ENCODE measurements at regions not wholly inside any gene's neighbourhood (a gene's known extent, or its start where the extent isn't known, plus 50 kb on each side); places are given as distances from the start of the nearest gene placed in this dataset.
A peak's percentile ranks its signal among the peaks of the same experiment; 100 is the strongest.
"Not testable (repeated sequence)": the region's sequence is repeated elsewhere in the genome, so short reads cannot be mapped to it uniquely, and the experiment has no call there.

- ATAC-seq (no peak), DNase-seq (ENCODE audit: low spot score in 2 of 2) (no peak)
- H3K9me3 Mint-ChIP-seq: peaks cover 11 to 19% of the 10 kb centered on the region in 2 donors
- no peak overlapping the region for H3K27ac Mint-ChIP-seq
- peaks cover 0 to 15% of the 10 kb centered on the region in 2 donors for H3K36me3 Mint-ChIP-seq
Observed at GRCh38 chr12:46711756-46712155, 114.0 kb downstream of the SLC38A4 start.

- Mint-ChIP-seq H3K36me3 (peaks cover 0 to 15% of the 10 kb centered on the region in 2 donors), H3K9me3 (peaks cover 8 to 11% of the 10 kb centered on the region in 2 donors), H3K27ac (no peak overlapping the region)
- no peak for ATAC-seq
- DNase-seq (ENCODE audit: low spot score in 2 of 2): no peak
Observed at GRCh38 chr12:46710125-46710743, 115.6 kb downstream of the SLC38A4 start.

GRCh38 chr12:46702581-46703344 lies 123.0 kb downstream of the SLC38A4 start:
- H3K9me3 Mint-ChIP-seq: peaks cover 3 to 8% of the 10 kb centered on the region in 2 donors
- no peak for DNase-seq (ENCODE audit: low spot score in 2 of 2)
- H3K36me3 Mint-ChIP-seq: peaks cover 0 to 3% of the 10 kb centered on the region in 2 donors
- ATAC-seq: no peak
- H3K27ac Mint-ChIP-seq: no peak overlapping the region

- DNase-seq (ENCODE audit: low spot score in 2 of 2) (no peak), ATAC-seq (no peak)
- H3K36me3 Mint-ChIP-seq: peaks cover 4% of the 10 kb centered on the region in 2 donors
- H3K9me3 Mint-ChIP-seq: peaks cover 4 to 11% of the 10 kb centered on the region in 2 donors
- H3K27ac Mint-ChIP-seq: no peak overlapping the region
Observed at GRCh38 chr12:46701356-46701755, 124.4 kb downstream of the SLC38A4 start.

- H3K36me3 Mint-ChIP-seq: peaks cover 4% of the 10 kb centered on the region in 2 donors
- peaks cover 4 to 11% of the 10 kb centered on the region in 2 donors for H3K9me3 Mint-ChIP-seq
- no peak overlapping the region for H3K27ac Mint-ChIP-seq
- DNase-seq (ENCODE audit: low spot score in 2 of 2): no peak
- ATAC-seq: no peak
Observed at GRCh38 chr12:46699986-46700385, 125.8 kb downstream of the SLC38A4 start.

- Mint-ChIP-seq H3K9me3 (peaks cover 4 to 11% of the 10 kb centered on the region in 2 donors), H3K27ac (no peak overlapping the region), H3K36me3 (peaks cover 4% of the 10 kb centered on the region in 2 donors)
- DNase-seq (ENCODE audit: low spot score in 2 of 2) (no peak), ATAC-seq (no peak)
Observed at GRCh38 chr12:46698003-46698402, 127.8 kb downstream of the SLC38A4 start.

- Mint-ChIP-seq H3K9me3 (peaks cover 4 to 16% of the 10 kb centered on the region in 2 donors), H3K27ac (no peak overlapping the region), H3K36me3 (peaks cover 4 to 9% of the 10 kb centered on the region in 2 donors)
- DNase-seq (ENCODE audit: low spot score in 2 of 2) (no peak), ATAC-seq (no peak)
Observed at GRCh38 chr12:46693518-46693917, 132.3 kb downstream of the SLC38A4 start.

GRCh38 chr12:46693034-46693433 lies 132.8 kb downstream of the SLC38A4 start:
- Mint-ChIP-seq H3K36me3 (peaks cover 4 to 9% of the 10 kb centered on the region in 2 donors), H3K9me3 (peaks cover 4 to 11% of the 10 kb centered on the region in 2 donors), H3K27ac (no peak overlapping the region)
- ATAC-seq (no peak), DNase-seq (ENCODE audit: low spot score in 2 of 2) (no peak)

- Mint-ChIP-seq H3K27ac (no peak overlapping the region), H3K36me3 (peaks cover 0 to 9% of the 10 kb centered on the region in 2 donors), H3K9me3 (peaks cover 0 to 6% of the 10 kb centered on the region in 2 donors)
- ATAC-seq (no peak), DNase-seq (ENCODE audit: low spot score in 2 of 2) (no peak)
Observed at GRCh38 chr12:46692606-46693005, 133.2 kb downstream of the SLC38A4 start.

GRCh38 chr12:46686267-46686942 lies 139.4 kb downstream of the SLC38A4 start:
- Mint-ChIP-seq H3K36me3 (peaks cover 9 to 18% of the 10 kb centered on the region in 2 donors), H3K27ac (no peak overlapping the region), H3K9me3 (peaks cover 4 to 18% of the 10 kb centered on the region in 2 donors)
- DNase-seq (ENCODE audit: low spot score in 2 of 2) (no peak), ATAC-seq (no peak)

GRCh38 chr12:46684243-46684642 lies 141.6 kb downstream of the SLC38A4 start:
- not testable (repeated sequence) for DNase-seq (ENCODE audit: low spot score in 2 of 2); ATAC-seq; H3K27ac Mint-ChIP-seq
- Mint-ChIP-seq H3K36me3 (peaks cover 9 to 18% of the 10 kb centered on the region in 2 donors), H3K9me3 (peaks cover 4 to 17% of the 10 kb centered on the region in 2 donors)

GRCh38 chr12:46682148-46682547 lies 143.6 kb downstream of the SLC38A4 start:
- Mint-ChIP-seq H3K36me3 (peaks cover 9 to 13% of the 10 kb centered on the region in 2 donors), H3K27ac (no peak overlapping the region), H3K9me3 (peaks cover 4 to 13% of the 10 kb centered on the region in 2 donors)
- no peak for DNase-seq (ENCODE audit: low spot score in 2 of 2)
- no peak for ATAC-seq

- no peak for DNase-seq (ENCODE audit: low spot score in 2 of 2)
- Mint-ChIP-seq H3K9me3 (peaks cover 4 to 13% of the 10 kb centered on the region in 2 donors), H3K36me3 (peaks cover 9 to 13% of the 10 kb centered on the region in 2 donors), H3K27ac (no peak overlapping the region)
- no peak for ATAC-seq
Observed at GRCh38 chr12:46680506-46680905, 145.3 kb downstream of the SLC38A4 start.

- Mint-ChIP-seq H3K27ac (no peak overlapping the region), H3K36me3 (peaks cover 9% of the 10 kb centered on the region in 2 donors), H3K9me3 (peaks cover 3 to 9% of the 10 kb centered on the region in 2 donors)
- DNase-seq (ENCODE audit: low spot score in 2 of 2) (no peak), ATAC-seq (no peak)
Observed at GRCh38 chr12:46679754-46680153, 146.0 kb downstream of the SLC38A4 start.

- ATAC-seq: no peak
- Mint-ChIP-seq H3K27ac (no peak overlapping the region), H3K36me3 (no peaks in the 10 kb centered on the region), H3K9me3 (no peaks in the 10 kb centered on the region)
- DNase-seq (ENCODE audit: low spot score in 2 of 2): no peak
Observed at GRCh38 chr12:46678426-46678825, 147.4 kb downstream of the SLC38A4 start.

GRCh38 chr12:46677749-46678148 lies 148.0 kb downstream of the SLC38A4 start:
- H3K27ac Mint-ChIP-seq: peak overlapping the region in 1 of 2 donors; percentile 74
- DNase-seq (ENCODE audit: low spot score in 2 of 2) (no peak), ATAC-seq (no peak)
- no peaks in the 10 kb centered on the region for H3K9me3 Mint-ChIP-seq
- no peaks in the 10 kb centered on the region for H3K36me3 Mint-ChIP-seq

Measured in activated naive CD4-positive, alpha-beta T cell treated with anti-CD3 and anti-CD28 coated beads, Interleukin-2, amount 50 U/mL, for 72 hours (primary cell).